SIG-M5 treated with dmso at 0.1 percent for 504 hours (cell line): ENCODE measurements at regions not wholly inside any gene's neighbourhood (a gene's known extent, or its start where the extent isn't known, plus 50 kb on each side); places are given as distances from the start of the nearest gene placed in this dataset.

Experiments
- DNase-seq: peaks from one replicate; lab custom pipeline; 2025; ENCODE audit not compliant: unreplicated experiment; lab: John Stamatoyannopoulos, UW

DNA sequence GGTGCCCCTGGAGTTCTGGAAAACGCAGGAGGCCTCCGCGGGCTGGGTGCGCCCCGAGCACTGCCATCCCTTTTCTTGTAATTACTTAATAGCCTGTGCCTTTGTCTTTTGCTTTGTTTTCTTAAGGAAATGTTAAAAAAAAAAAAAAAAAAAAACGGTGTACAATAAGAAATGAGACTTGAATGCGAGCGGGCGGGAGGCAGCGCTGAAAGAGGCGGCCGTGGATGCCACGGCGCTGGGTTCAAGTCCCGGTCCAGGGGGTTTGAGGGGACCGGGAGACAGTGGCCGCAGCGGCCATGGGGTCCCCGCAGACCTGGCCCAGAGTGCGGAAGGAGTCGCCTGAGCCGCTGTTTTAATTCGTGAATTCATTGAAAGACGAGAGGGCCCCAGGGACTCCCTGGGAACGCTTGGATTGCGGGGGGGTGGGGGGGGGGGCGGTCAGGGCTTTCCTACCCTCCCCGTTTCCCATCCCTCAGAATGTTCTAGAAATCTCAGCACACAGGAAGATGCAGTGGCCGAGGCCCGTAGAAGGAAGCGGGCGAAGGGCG lies 349.2 kb upstream of the ARGLU1 start:
- no peak for DNase-seq

DNA sequence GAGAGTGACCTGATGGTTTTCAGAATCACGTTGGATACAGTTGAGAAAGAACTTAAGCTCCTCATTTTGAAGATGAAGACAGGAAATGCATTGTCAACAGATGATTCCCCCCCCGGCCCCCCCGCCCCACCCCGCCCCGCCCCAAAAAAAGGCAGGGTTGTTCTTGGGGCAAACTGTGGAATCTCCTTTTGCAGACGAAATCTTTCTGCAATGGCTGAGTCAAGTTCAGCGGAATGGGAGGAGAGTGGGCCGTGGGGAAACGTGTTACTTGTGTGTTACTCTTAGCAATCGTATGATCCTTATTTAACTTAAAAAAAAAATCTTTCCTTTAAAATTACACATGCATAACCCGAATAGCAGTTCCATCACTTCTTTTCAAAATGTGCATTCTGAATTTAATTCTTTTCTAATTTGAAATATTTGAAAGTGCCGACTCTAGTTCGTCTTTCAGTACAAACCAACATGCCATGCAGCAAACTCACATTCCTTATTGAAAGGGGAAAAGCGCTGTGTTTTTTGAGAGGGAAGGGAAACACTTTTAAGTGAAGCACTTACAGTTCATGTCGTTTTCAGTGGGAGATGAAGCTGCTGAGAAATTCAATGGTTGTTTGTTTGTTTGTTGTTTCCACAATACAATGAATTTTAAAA lies 348.5 kb upstream of the ARGLU1 start:
- DNase-seq = no peak

DNA sequence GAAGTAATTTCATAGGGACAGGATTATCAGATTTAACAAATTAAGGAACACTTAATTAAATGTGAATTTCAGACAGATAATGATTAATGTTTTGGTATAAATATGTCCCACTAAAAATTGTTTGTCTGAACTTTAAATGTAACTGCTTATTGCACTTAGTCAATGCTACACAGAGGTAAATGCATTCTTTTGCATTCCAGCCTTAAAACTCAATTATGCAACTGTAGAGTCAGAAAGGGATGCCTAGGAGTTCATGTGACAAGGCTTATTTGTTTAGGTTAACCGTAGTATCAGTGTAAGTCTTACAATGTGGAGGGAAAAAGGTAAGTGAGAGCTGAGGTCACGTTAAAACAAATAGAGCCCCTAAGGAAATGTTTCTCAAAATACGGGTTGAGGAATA lies 347.2 kb upstream of the ARGLU1 start:
- no peak for DNase-seq

DNA sequence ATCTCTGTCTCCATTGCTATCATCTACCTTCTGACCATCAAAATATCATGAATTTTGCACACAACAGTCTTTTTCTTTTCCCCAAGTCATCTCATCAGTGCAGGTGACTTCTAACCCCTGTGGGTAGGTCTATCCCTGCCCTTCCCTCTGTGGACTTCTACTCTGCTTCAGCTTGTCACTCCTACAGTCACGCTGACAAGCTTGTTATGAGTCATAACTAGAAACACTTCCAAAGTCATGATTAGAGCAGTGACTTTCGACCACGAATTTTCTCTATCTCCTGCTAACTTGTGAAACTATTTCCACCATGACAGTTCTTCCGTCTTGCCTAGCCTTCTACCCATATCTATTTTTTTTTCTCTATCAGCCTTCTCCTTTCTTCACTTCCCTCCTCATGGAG lies 343.7 kb upstream of the ARGLU1 start:
- DNase-seq = no peak

DNA sequence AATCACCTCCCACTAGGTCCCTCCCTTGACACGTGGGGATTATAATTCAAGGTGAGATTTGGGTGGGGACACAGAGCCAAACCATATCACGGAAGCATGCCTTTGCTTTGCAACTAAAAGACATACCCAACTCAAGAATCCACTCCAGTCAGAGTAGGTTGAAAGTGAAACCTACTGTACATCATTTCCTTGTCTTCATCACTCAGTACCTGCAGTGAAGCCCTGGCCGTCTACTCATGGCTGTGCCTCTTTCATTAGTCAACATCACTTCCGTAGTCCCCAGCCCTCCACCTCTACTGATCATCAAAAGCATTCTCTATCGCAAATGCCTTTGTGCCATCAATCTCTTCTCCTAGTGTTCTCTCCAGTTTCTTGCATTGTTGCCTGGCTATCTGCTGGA lies 343.1 kb upstream of the ARGLU1 start:
- DNase-seq = no peak

DNA sequence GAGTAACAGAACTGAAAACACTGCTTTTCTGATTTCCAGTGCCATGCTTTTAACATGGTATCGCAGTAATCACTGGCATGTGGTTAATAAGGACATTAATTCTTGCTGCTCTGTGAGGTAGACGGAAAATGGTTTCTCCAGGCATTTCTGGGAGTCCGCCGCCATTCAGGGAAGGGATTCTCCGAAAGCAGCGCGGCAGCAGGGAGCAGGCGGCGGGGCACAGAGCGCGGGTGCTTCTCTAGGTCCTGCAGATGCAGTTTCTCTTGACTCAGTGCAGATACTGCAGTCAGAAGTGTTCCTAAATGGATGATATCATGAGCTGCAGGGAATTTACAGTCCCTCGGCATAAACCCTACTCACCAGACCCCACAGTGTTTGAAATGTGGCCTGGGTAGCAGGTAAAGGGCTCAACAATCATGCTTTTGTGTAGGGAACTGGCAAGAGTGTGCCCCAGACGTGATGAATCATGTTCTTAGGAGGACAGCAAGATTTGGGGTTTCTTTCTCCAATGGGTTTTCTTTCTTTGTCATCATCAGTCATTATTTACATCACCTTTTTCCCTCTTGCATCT lies 338.6 kb upstream of the ARGLU1 start:
- no peak for DNase-seq

DNA sequence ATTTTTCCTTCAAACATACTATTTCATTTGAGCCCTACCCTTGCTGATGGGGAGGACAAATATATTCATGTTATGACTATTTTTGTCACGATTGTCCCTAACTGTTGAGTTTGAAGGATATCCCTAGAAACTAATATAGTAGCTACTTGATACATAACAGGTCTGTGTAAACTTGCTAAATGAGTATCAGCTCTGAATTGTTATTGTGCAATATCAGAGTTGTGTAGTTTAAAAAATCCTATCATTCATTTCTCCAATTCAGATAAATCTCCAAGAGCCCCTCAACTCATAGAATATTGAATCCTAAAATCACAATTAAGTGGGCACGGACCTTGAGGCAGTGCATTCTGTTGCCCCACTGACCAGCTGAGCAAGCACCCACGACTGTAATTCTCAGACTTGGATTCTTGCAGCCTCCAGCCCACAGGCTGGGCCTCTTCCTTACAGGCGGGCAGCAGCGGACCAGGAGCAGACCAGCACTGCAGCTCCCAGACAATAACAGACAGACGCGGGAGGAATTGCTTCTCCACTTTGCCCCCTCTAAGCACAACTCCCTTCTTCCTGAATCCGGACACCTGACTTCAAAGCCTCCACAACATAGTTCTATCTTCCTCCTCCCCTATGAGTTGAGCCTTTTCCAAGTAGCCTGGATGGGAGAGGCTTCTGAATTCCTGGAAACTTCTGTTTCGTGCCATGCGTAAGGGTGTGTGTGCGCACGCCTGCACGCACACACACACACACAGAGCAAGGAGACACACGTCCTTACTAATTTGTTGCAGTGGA lies 337.6 kb upstream of the ARGLU1 start:
- DNase-seq = no peak

DNA sequence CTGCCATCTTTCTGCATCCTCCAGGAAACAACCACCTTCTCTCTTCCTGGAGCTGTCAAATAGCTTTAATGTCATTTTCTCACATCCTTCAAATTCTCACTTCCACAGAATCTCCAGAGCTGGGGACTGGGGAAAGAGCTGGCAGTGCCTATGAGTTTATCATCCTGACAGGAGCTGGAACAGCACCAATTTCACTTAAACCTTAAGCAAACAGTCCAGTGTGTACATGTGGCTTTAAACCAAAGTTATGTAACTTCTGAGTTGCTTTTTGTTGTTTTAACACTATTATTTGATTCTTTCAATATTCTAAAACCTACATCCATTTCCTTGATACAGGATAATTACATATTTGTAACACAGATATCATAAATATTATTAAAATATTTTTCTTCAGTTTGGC lies 331.5 kb upstream of the ARGLU1 start:
- no peak for DNase-seq

DNA sequence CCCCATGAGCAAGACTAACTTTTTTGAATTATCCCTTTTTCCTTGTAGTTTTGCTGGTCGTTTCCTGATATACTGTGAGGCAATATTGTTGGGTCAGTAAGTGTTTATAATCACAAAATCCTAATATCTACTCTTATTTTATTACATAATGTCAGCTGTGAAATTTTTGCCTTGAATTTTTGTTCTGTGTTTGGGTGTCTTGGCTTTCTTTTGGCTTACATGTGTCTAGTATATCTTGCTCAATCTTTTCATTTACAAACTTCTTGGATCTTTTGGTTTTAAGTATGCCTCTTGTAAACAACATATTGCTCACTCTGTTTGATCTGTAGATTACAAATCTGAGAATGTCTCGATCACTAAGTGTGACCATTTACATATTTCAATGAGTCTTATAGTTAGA lies 330.3 kb upstream of the ARGLU1 start:
- no peak for DNase-seq

DNA sequence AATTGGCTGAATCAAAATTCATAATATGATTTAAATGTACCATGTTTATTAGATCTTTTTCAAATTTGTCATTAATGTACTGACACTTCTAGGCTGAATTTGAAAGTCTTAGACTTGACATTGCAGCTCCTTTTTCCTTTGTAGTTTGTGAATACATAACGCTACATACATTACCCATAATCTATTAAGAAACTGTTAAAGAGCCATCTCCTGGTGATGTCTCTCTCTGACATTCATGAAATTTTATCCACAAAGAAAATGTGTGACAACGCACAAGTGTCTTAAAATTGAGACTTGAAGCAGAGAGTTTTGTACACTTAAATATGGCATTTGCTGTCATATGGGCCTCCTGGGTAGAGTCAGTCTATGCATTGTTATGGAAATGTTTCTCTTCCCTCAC lies 320.2 kb upstream of the ARGLU1 start:
- DNase-seq = no peak

DNA sequence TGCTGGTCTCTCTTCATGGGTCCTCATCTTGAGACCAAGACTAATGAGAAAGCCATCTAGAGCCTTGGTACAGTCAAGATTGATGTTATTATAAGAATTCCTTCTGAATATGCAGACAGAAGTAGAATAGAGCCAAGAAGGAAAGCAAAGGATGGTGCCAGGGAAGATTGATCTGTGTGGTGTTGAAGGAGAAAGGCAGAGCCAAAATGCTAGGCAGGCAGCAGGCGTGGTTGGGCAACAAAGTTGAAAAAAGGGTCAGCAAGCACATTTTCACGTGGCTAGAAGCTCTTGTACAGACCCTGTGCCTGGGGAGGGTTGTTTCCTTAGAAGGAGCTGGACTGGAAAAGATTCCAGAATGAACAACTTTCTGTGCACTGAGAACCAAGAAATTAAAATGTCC lies 319.7 kb upstream of the ARGLU1 start:
- DNase-seq = no peak

DNA sequence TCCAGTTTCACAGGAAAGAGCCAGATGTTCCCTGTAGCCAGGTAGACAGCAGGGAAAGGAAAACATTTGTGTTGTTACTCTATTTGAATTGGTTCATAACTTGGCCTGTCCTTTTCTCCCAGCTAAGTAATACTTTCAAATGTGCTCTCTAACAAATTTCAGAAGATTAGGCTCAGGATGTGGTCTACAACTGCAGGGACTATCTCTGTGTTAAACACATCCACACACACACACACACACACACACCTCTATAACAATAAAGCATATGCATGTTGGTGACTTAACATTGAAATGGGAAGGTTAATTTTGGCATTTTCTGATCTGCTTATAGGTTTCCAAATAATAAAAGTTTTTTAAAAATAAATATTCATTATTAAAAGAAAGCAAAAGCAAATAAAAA lies 316.0 kb upstream of the ARGLU1 start:
- DNase-seq = no peak

DNA sequence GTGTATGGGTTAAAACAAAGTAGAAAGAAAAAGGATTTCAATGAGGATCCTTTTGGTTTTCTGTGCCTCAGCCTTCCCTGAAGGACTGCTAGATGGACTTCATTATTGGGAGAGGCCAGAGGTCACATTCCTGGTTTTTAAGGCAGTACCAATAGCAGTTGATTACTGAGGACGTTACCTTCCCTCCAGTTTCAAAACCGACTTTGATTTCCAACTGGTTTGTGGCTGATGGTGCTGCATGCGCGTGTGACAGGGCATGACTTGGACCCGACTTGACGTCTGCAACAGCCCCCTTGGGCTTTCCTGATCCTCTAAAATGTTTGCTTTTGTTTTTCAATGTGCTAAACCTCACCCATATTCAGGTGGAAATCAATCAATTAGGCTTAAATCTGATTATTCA lies 314.3 kb upstream of the ARGLU1 start:
- no peak for DNase-seq

DNA sequence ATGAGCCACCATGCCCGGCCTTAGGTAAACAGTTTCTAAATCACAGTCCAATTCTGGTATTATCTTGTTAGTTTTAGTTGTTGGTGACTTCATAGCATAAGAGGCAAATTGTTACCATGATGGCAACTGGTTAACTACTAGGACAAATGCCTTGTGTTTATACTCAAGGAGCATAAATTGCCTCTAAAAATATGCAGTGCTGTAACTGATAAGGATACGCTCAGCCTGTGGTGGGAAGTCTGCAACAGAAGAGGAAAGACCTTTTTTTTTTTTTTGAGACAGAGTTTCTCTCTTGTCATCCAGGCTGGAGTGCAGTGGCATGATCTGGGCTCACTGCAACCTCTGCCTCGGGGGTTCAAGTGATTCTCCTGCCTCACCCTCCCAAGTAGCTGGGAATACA lies 311.9 kb upstream of the ARGLU1 start:
- DNase-seq = no peak

DNA sequence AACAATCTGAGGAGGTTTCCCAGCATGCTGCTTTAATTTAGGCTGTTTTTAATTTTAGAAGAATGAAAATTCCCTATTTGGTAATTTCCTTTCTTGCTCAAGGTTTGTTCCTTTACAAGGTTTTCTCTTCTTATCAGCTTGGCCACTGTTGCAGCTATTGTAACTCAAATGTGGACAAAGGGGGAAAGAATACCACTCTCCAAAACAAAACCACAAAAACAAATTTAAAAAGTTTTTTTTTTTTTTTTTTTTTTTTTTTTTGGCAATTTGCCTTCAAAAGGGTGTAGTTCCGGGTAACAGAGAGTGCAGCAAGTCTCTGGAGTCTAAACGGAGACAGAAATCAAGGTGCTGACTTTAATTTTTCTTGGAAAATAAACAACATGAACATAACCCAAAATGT lies 306.4 kb upstream of the ARGLU1 start:
- no peak for DNase-seq

DNA sequence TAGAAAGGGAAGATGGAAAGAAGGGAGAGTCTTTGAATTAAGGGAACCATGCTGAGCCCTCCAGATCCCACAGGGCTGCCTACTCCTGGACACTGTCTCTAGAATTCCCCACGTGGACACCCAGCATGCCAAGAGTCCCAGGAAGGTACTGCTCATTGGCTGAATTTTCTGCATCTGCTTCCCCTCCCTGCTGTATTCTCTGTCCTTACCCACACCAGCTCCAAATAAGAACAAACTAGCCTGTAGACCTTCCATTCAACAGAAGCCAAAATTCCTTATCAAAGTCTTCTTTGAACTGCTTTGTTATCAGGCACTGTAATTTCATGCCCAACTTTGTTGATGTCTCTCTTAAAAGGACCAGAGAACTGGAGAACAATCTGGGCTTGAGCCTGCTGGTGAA lies 305.9 kb upstream of the ARGLU1 start:
- DNase-seq = no peak

DNA sequence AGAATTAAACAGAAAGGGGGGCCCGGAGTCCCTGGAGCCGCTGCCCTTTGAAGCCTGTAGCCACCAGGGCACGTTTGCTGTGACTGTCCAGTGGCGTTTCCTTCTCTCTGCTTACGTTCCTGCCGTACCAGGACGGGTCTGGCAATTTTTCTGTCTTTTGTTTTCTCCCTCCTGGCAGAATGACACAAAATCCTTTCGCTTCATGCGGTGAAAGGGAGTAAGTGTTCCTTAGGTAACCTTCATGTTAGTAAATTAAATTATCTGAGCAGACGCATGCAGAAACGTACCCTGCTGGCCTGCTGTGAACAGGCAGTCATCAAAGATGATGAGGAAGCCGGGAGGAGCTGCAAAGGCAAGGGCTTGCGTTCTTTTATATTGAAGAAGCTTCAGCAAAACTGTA lies 299.3 kb upstream of the ARGLU1 start:
- no peak for DNase-seq

DNA sequence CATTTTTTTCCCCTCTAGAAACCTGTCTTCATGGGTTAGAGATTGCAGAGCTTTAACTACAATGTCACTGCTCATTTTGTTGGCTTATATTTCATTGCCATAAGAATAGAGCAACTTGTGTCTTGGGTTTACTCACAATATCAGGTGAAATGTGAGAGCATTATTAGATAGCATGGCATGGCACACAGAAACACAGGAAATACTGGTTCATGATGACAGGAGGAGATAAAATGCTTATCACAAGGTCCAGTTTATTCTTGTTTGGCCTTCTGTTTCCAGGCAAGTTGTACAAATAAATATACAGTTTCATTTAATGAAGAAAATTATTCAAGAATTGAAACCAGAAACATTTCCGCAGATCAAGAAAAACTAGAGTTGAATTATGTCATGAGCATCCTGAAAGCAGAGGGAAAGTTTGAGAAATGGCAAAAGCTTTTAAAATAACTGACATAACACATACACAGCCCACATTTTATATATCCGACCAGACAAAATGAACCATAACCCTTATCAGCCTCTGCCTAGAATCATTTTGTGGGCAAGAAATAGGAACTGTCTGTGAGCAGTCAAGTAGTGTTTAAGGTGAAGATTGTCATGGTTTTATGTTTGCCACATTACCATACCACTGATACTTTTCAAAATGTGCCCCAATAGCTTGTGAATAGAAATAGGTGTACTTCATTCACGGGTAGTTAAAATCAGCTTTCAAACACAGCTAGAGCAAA lies 297.9 kb upstream of the ARGLU1 start:
- DNase-seq = no peak

DNA sequence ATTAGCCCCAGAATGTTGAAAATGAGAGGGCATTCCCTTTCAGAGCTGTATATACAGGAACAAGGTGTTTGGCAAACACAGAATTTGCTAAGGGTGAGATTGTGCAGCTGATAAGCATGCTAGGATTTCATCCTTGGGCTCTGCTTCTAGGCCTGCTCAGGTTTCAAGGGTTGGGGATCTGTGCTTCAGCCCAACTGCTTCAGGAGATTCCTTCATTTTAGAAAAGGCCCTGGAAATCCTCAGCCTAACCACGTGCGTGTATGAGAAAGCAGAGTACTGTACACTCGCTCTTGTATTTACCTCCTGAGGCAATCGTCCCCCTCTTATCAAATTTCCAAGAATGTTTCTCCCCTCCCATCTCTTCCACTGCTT lies 291.6 kb upstream of the ARGLU1 start:
- no peak for DNase-seq

DNA sequence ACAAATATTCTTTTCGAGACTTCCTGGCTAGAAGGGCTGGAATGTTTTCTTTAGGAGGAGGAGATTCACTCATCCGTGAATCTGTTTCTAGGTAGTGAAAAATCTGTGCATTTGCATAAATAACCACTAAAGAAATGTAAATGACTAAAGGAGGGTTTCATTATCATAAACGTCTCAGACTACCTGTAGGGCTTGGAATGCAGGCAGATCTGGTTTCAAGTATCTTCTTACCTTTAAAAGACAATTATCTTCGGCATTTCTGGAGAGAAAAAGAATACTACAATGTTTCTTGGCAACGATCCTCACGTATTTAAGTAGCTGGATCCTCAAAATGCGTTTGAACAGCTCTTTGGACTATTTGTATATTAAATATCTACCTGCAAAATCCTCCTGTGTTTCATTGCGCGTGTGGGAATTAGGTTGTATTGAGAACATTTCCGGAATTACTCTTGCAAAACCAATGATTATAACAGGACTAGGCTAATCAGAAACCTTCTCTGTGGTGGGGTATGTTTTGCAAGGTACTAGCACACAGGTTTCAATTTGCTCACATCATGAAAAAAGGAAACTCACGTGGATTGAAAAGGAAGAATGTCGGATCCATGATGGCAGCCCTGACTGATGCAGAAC lies 291.1 kb upstream of the ARGLU1 start:
- no peak for DNase-seq

DNA sequence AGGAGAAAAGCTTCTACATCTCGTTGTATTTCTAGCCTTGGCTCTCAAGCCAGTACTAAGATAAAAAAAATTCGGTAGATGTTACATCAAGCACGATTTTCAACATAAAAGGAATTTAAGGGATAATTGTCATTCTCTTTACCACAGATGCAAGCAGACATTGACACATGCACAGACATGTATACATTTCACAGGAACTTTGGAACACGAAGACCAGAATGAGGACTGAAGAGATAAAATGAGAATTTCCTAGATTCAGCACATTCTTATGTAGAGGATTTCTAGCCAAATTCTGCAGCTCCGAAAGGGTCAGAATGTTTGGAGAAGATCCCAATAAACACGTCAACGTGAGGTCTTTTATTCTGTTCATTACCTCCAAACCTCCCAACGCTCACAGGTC lies 284.5 kb upstream of the ARGLU1 start:
- DNase-seq = no peak
